ENCODE measurements at regions not wholly inside any gene's neighbourhood (a gene's known extent, or its start where the extent isn't known, plus 50 kb on each side); places are given as distances from the start of the nearest gene placed in this dataset.

GRCh38 chr12:107545737-107546353 lies 139.8 kb upstream of the PWP1 start:
- TF ChIP-seq CTCF (IDR thresholded peaks at IDR 0.05; ENCODE audit: insufficient read depth, low read length) (no peak), REST (IDR thresholded peaks at IDR 0.05; ENCODE audit: insufficient replicate concordance, low read depth) (no peak), POLR2AphosphoS5 (IDR thresholded peaks at IDR 0.05; ENCODE audit: low read depth) (no peak)

Data from HL-60 (cell line).